IPS-18a (cell line): ENCODE measurements at regions not wholly inside any gene's neighbourhood (a gene's known extent, or its start where the extent isn't known, plus 50 kb on each side); places are given as distances from the start of the nearest gene placed in this dataset.

Experiments
- H3K27ac ChIP-seq: one replicate; pipeline ENCODE4 v1.5.1; 2013; ENCODE audit warnings: low read length
- H3K27me3 ChIP-seq: one replicate; pipeline ENCODE4 v1.6.1; 2013; ENCODE audit warnings: mild to moderate bottlenecking, low read length; ENCODE audit not compliant: control insufficient read depth, insufficient read depth
- H3K36me3 ChIP-seq: one replicate; pipeline ENCODE4 v1.6.1; 2013; ENCODE audit warnings: low read depth, low read length; ENCODE audit not compliant: control insufficient read depth
- H3K4me1 ChIP-seq: one replicate; pipeline ENCODE4 v1.6.1; 2013; ENCODE audit warnings: low read depth, low read length; ENCODE audit not compliant: control insufficient read depth
- H3K4me3 ChIP-seq: one replicate; pipeline ENCODE4 v1.5.1; 2013; ENCODE audit warnings: low read length
- H3K9ac ChIP-seq: one replicate; pipeline ENCODE4 v1.6.1; 2013; ENCODE audit warnings: mild to moderate bottlenecking, low read length, moderate library complexity
- H3K9me3 ChIP-seq: one replicate; pipeline ENCODE4 v1.6.1; 2013; ENCODE audit warnings: low read depth, low read length; ENCODE audit not compliant: control insufficient read depth

- no peak overlapping the region for H3K27ac ChIP-seq
- H3K4me1 ChIP-seq, result no peaks in the 10 kb centered on the region
- H3K36me3 ChIP-seq, result no peaks in the 10 kb centered on the region
- H3K9ac ChIP-seq, result no peak overlapping the region
- H3K4me3 ChIP-seq, result no peak overlapping the region
- no peaks in the 10 kb centered on the region for H3K9me3 ChIP-seq
- no peaks in the 10 kb centered on the region for H3K27me3 ChIP-seq
Measured at GRCh38 chr6:104640150-104640700, 219.5 kb downstream of the HACE1 start.

- H3K4me3 ChIP-seq, result no peak overlapping the region
- no peak overlapping the region for H3K27ac ChIP-seq
- H3K36me3 ChIP-seq, result no peaks in the 10 kb centered on the region
- no peaks in the 10 kb centered on the region for H3K4me1 ChIP-seq
- H3K9ac ChIP-seq, result no peak overlapping the region
- no peaks in the 10 kb centered on the region for H3K9me3 ChIP-seq
- H3K27me3 ChIP-seq, result no peaks in the 10 kb centered on the region
Measured at GRCh38 chr6:104639668-104640067, 220.1 kb downstream of the HACE1 start.

- Histone ChIP-seq H3K9ac (no peak overlapping the region), H3K4me3 (no peak overlapping the region), H3K4me1 (no peaks in the 10 kb centered on the region), H3K27me3 (no peaks in the 10 kb centered on the region), H3K9me3 (no peaks in the 10 kb centered on the region), H3K36me3 (no peaks in the 10 kb centered on the region), H3K27ac (no peak overlapping the region)
Measured at GRCh38 chr6:104638841-104639290, 220.9 kb downstream of the HACE1 start.

GRCh38 chr6:104633125-104633524 is 226.6 kb downstream of the HACE1 start:
- Histone ChIP-seq H3K36me3 (no peaks in the 10 kb centered on the region), H3K4me3 (no peak overlapping the region), H3K27ac (no peak overlapping the region), H3K9me3 (no peaks in the 10 kb centered on the region), H3K9ac (no peak overlapping the region), H3K27me3 (no peaks in the 10 kb centered on the region), H3K4me1 (peaks cover 17% of the 10 kb centered on the region)

DNA sequence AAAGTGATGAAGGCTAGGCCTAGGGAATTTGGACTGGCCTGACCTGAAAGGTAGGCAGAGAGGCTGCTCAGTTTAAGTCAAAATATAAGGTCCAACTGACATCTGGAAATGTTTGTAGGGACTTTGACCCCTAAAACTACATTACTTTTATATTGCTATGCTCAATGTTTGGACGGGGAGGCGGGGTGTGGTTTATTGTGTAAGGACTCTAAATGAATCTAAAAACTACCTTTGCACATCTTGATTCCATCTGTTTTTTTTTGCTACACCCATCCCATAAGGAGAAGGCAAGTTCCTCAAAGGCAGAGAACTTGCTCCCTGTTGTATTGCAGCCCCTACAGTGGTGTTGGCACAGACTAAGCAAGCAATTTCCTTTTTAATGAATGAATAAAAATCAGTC is 227.1 kb downstream of the HACE1 start:
- Histone ChIP-seq H3K36me3 (no peaks in the 10 kb centered on the region), H3K27ac (no peak overlapping the region), H3K9ac (no peak overlapping the region), H3K4me1 (peaks cover 17% of the 10 kb centered on the region), H3K9me3 (no peaks in the 10 kb centered on the region), H3K4me3 (no peak overlapping the region), H3K27me3 (no peaks in the 10 kb centered on the region)

- Histone ChIP-seq H3K27me3 (no peaks in the 10 kb centered on the region), H3K9ac (no peak overlapping the region), H3K9me3 (no peaks in the 10 kb centered on the region), H3K27ac (no peak overlapping the region), H3K4me3 (no peak overlapping the region), H3K36me3 (no peaks in the 10 kb centered on the region), H3K4me1 (peaks cover 17% of the 10 kb centered on the region)
Measured at GRCh38 chr6:104630955-104631354, 228.8 kb downstream of the HACE1 start.

DNA sequence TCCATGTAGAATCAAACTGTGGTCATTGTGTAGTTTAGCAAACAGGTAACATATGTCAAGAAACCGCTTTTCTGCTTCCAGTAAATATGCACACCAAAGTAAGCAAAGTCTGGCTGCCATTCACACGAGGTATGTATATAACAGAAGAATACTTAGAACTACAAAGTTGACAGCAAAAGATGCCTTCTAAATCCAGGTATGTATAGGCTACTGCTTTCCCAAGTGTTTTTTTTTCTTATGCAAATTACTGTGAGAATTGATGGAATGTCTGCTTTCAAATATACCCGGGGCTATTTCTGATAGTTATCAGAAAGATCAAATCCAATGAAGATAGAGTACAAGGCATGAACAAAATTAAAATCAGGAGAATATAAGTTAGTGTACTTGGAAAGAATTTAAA is 229.2 kb downstream of the HACE1 start:
- Histone ChIP-seq H3K9me3 (no peaks in the 10 kb centered on the region), H3K36me3 (no peaks in the 10 kb centered on the region), H3K4me3 (no peak overlapping the region), H3K9ac (no peak overlapping the region), H3K27ac (no peak overlapping the region), H3K4me1 (peaks cover 17% of the 10 kb centered on the region), H3K27me3 (no peaks in the 10 kb centered on the region)

GRCh38 chr6:104629826-104630225 is 229.9 kb downstream of the HACE1 start:
- peaks cover 17% of the 10 kb centered on the region for H3K4me1 ChIP-seq
- no peak overlapping the region for H3K4me3 ChIP-seq
- no peak overlapping the region for H3K27ac ChIP-seq
- no peak overlapping the region for H3K9ac ChIP-seq
- H3K27me3 ChIP-seq, result no peaks in the 10 kb centered on the region
- H3K36me3 ChIP-seq, result no peaks in the 10 kb centered on the region
- no peaks in the 10 kb centered on the region for H3K9me3 ChIP-seq

- H3K4me1 ChIP-seq, result peaks cover 12% of the 10 kb centered on the region
- H3K4me3 ChIP-seq, result no peak overlapping the region
- no peaks in the 10 kb centered on the region for H3K9me3 ChIP-seq
- H3K27ac ChIP-seq, result no peak overlapping the region
- no peak overlapping the region for H3K9ac ChIP-seq
- no peaks in the 10 kb centered on the region for H3K27me3 ChIP-seq
- no peaks in the 10 kb centered on the region for H3K36me3 ChIP-seq
Measured at GRCh38 chr6:104625536-104625935, 234.2 kb downstream of the HACE1 start.

- H3K27ac ChIP-seq, result no peak overlapping the region
- H3K9me3 ChIP-seq, result no peaks in the 10 kb centered on the region
- no peak overlapping the region for H3K4me3 ChIP-seq
- no peaks in the 10 kb centered on the region for H3K36me3 ChIP-seq
- H3K27me3 ChIP-seq, result no peaks in the 10 kb centered on the region
- no peak overlapping the region for H3K9ac ChIP-seq
- H3K4me1 ChIP-seq, result peaks cover 3% of the 10 kb centered on the region
Measured at GRCh38 chr6:104623052-104623690, 236.5 kb downstream of the HACE1 start.

DNA sequence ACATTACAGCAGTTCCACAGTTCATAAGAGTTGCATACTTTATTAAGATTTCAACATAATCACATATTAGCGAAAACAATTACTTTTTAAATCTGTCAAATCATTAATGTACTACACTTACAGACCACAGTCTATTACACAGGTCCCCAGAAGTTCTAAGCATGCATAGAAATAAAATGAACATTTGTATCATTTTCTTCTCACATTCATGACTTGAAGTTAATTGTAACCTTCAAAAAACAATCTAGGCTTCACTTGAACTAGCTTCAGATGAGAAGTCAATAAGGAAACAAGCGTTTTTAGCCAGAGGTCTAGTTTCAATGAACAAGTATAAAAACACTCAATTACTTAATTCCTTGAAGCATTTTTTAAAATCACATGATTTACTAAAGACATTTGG is 238.3 kb downstream of the HACE1 start:
- no peaks in the 10 kb centered on the region for H3K36me3 ChIP-seq
- H3K27me3 ChIP-seq, result no peaks in the 10 kb centered on the region
- no peak overlapping the region for H3K27ac ChIP-seq
- peaks cover 3% of the 10 kb centered on the region for H3K4me1 ChIP-seq
- H3K9ac ChIP-seq, result no peak overlapping the region
- no peaks in the 10 kb centered on the region for H3K9me3 ChIP-seq
- H3K4me3 ChIP-seq, result no peak overlapping the region

GRCh38 chr6:104617591-104617990 is 242.1 kb downstream of the HACE1 start:
- no peak overlapping the region for H3K27ac ChIP-seq
- H3K9ac ChIP-seq, result no peak overlapping the region
- H3K9me3 ChIP-seq, result no peaks in the 10 kb centered on the region
- no peaks in the 10 kb centered on the region for H3K27me3 ChIP-seq
- H3K36me3 ChIP-seq, result no peaks in the 10 kb centered on the region
- H3K4me1 ChIP-seq, result no peaks in the 10 kb centered on the region
- no peak overlapping the region for H3K4me3 ChIP-seq
